Fibroblast of mammary gland (primary cell): ENCODE measurements at regions not wholly inside any gene's neighbourhood (a gene's known extent, or its start where the extent isn't known, plus 50 kb on each side); places are given as distances from the start of the nearest gene placed in this dataset.
A peak's percentile ranks its signal among the peaks of the same experiment; 100 is the strongest.

Experiments used
- DNase-seq: peaks from one replicate; pipeline ENCODE4 v3.0.0-alpha.2; 2010; ENCODE audit warnings: low read depth
- H3K4me3 ChIP-seq: 2 replicates; pipeline ENCODE4 v1.5.1; 2011; ENCODE audit warnings: low read depth, mild to moderate bottlenecking, low read length, moderate library complexity; ENCODE audit not compliant: control insufficient read depth
- CTCF ChIP-seq: conservative IDR thresholded peaks from 2 replicates; pipeline ENCODE4 v1.5.1; 2011; ENCODE audit warnings: low read depth, low read length, inconsistent platforms; ENCODE audit not compliant: control insufficient read depth, insufficient read depth

- TF ChIP-seq CTCF: no peak
- H3K4me3 ChIP-seq: no peak overlapping the region
These were observed 60.4 kb upstream of the ARHGAP21 start for GRCh38 chr10:24784061-24784460.

GRCh38 chr10:24783504-24783903 is 59.8 kb upstream of the ARHGAP21 start:
- H3K4me3 ChIP-seq: no peak overlapping the region
- DNase-seq: no peak
- no peak for TF ChIP-seq CTCF

More at GRCh38 chr10:24784061-24784460, 60.4 kb upstream of the ARHGAP21 start:
- DNase-seq: no peak

- DNase-seq: no peak
- no peak for TF ChIP-seq CTCF
- H3K4me3 ChIP-seq: no peak overlapping the region
These were observed 56.0 kb upstream of the ARHGAP21 start for GRCh38 chr10:24779737-24780136.

GRCh38 chr10:24778298-24778697 is 54.6 kb upstream of the ARHGAP21 start:
- no peak for TF ChIP-seq CTCF
- H3K4me3 ChIP-seq: no peak overlapping the region
- no peak for DNase-seq

- no peak for TF ChIP-seq CTCF
- DNase-seq: peak; percentile 59
- no peak overlapping the region for H3K4me3 ChIP-seq
These were observed 53.5 kb upstream of the ARHGAP21 start for GRCh38 chr10:24777196-24777595.

GRCh38 chr10:24773939-24774589 is 50.4 kb upstream of the ARHGAP21 start:
- H3K4me3 ChIP-seq: no peak overlapping the region
- no peak for DNase-seq
- no peak for TF ChIP-seq CTCF
